ENCODE measurements at regions not wholly inside any gene's neighbourhood (a gene's known extent, or its start where the extent isn't known, plus 50 kb on each side); places are given as distances from the start of the nearest gene placed in this dataset.

DNA sequence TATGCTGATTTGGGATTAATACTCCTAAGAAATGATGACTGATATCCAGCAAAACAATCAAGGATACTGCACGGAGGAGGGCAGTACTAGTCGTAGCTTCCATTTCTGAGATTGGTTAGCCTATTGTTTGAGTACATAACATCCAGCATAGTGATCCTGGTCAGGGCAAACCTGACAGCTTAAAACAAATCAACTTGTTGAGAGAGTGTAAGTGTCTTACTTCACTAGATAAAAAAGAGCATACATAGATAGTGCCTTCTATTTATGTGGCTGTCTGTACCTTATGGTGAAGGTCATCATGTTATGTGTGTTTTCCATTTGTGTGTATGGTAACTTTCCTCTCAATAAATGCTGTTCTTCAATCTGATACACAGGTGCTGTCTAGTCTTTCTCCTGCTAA is 228.4 kb downstream of the PTGER3 start:
- no peaks in the 10 kb centered on the region for H3K27me3 ChIP-seq
- H3K27ac ChIP-seq: no peak overlapping the region
- TF ChIP-seq, protein P1, sequence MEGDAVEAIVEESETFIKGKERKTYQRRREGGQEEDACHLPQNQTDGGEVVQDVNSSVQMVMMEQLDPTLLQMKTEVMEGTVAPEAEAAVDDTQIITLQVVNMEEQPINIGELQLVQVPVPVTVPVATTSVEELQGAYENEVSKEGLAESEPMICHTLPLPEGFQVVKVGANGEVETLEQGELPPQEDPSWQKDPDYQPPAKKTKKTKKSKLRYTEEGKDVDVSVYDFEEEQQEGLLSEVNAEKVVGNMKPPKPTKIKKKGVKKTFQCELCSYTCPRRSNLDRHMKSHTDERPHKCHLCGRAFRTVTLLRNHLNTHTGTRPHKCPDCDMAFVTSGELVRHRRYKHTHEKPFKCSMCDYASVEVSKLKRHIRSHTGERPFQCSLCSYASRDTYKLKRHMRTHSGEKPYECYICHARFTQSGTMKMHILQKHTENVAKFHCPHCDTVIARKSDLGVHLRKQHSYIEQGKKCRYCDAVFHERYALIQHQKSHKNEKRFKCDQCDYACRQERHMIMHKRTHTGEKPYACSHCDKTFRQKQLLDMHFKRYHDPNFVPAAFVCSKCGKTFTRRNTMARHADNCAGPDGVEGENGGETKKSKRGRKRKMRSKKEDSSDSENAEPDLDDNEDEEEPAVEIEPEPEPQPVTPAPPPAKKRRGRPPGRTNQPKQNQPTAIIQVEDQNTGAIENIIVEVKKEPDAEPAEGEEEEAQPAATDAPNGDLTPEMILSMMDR (IDR thresholded peaks at IDR 0.05): no peak
- no peaks in the 10 kb centered on the region for H3K9me3 ChIP-seq
- intact Hi-C loops (cut with DNase I): no loop called here
- no peaks in the 10 kb centered on the region for H3K4me1 ChIP-seq
- H3K36me3 ChIP-seq: no peaks in the 10 kb centered on the region
- H3K4me3 ChIP-seq: no peak overlapping the region
- no peak for DNase-seq (ENCODE audit: low spot score in 2 of 2)

- Histone ChIP-seq H3K27me3 (no peaks in the 10 kb centered on the region), H3K4me3 (no peak overlapping the region), H3K4me1 (no peaks in the 10 kb centered on the region), H3K27ac (no peak overlapping the region), H3K9me3 (no peaks in the 10 kb centered on the region), H3K36me3 (no peaks in the 10 kb centered on the region)
- no peak for DNase-seq (ENCODE audit: low spot score in 2 of 2)
- intact Hi-C loops (cut with DNase I): no loop called here
- TF ChIP-seq, protein P1 (IDR thresholded peaks at IDR 0.05): no peak
Observed at GRCh38 chr1:70819785-70820184, 227.8 kb downstream of the PTGER3 start.

GRCh38 chr1:70820396-70820795 is 227.2 kb downstream of the PTGER3 start:
- no peak for DNase-seq (ENCODE audit: low spot score in 2 of 2)
- H3K27me3 ChIP-seq: no peaks in the 10 kb centered on the region
- H3K4me1 ChIP-seq: no peaks in the 10 kb centered on the region
- no peak overlapping the region for H3K4me3 ChIP-seq
- H3K9me3 ChIP-seq: no peaks in the 10 kb centered on the region
- intact Hi-C loops (cut with DNase I): no loop called here
- H3K27ac ChIP-seq: no peak overlapping the region
- H3K36me3 ChIP-seq: no peaks in the 10 kb centered on the region
- TF ChIP-seq, protein P1 (IDR thresholded peaks at IDR 0.05): no peak

DNA sequence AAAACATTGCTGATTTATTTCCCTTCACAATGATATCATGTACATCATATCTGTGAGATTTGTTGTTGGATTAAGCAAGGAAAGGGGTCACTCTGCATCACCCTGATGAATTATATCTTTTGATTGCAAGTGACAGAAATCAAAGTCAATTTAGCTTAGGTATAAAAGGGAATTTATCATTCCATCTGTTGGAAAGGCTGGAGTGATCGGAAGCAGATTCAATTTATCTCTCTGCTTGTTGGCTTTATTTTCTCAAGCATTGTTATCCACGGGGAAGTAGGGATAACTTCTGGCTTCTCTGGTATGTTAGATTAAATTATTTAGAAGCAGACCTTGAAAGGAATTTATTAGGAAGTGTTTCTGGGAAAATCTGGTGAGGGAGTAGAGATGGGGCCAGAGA is 226.6 kb downstream of the PTGER3 start:
- TF ChIP-seq, protein P1 (IDR thresholded peaks at IDR 0.05): no peak
- Histone ChIP-seq H3K36me3 (no peaks in the 10 kb centered on the region), H3K4me1 (no peaks in the 10 kb centered on the region), H3K27me3 (no peaks in the 10 kb centered on the region), H3K27ac (no peak overlapping the region), H3K9me3 (no peaks in the 10 kb centered on the region), H3K4me3 (no peak overlapping the region)
- DNase-seq (ENCODE audit: low spot score in 2 of 2): no peak
- intact Hi-C loops (cut with DNase I): no loop called here

- Histone ChIP-seq H3K9me3 (no peaks in the 10 kb centered on the region), H3K4me3 (no peak overlapping the region), H3K36me3 (no peaks in the 10 kb centered on the region), H3K27ac (no peak overlapping the region), H3K27me3 (no peaks in the 10 kb centered on the region), H3K4me1 (no peaks in the 10 kb centered on the region)
- DNase-seq (ENCODE audit: low spot score in 2 of 2): no peak
- TF ChIP-seq, protein P1 (IDR thresholded peaks at IDR 0.05): no peak
- intact Hi-C loops (cut with DNase I): no loop called here
Observed at GRCh38 chr1:70826428-70826827, 221.2 kb downstream of the PTGER3 start.

DNA sequence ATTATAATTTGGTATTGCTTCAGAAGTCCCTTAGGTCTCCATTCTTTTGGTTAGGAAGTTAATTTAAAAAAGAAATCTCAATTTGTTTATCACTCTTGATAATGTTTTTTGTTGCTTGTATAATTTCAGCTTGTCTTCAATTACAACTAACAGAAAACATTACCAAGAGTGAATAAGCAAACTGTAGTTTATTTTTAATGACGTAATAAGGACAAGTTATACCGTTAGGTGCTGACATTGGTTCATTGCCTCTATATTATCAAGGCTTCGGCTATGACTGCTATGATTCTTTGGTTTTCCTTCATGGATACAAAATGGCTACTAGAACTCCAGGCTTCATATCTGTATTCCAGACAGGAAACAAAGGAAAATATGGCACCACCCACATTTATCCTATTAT is 220.6 kb downstream of the PTGER3 start:
- intact Hi-C loops (cut with DNase I): no loop called here

More for the DNA sequence above, 220.6 kb downstream of the PTGER3 start:
- peaks cover 0 to 3% of the 10 kb centered on the region in 2 donors for H3K9me3 ChIP-seq
- no peaks in the 10 kb centered on the region for H3K27me3 ChIP-seq
- H3K36me3 ChIP-seq: no peaks in the 10 kb centered on the region
- H3K4me3 ChIP-seq: no peak overlapping the region
- no peaks in the 10 kb centered on the region for H3K4me1 ChIP-seq
- TF ChIP-seq, protein P1 (IDR thresholded peaks at IDR 0.05): no peak
- no peak for DNase-seq (ENCODE audit: low spot score in 2 of 2)
- no peak overlapping the region for H3K27ac ChIP-seq
